IPS DF 4.7 (cell line): ENCODE measurements at regions not wholly inside any gene's neighbourhood (a gene's known extent, or its start where the extent isn't known, plus 50 kb on each side); places are given as distances from the start of the nearest gene placed in this dataset.
"Not testable (repeated sequence)": the region's sequence is repeated elsewhere in the genome, so short reads cannot be mapped to it uniquely, and the experiment has no call there.

Experiments
- DNase-seq: peaks from one replicate; pipeline ENCODE4 v3.0.0-alpha.2; 2013; ENCODE audit warnings: low spot score; ENCODE audit errors: extremely low read depth

GRCh38 chr7:34581698-34582097, 76.3 kb upstream of the NPSR1 start:
- not testable (repeated sequence) for DNase-seq

GRCh38 chr7:34584526-34584925, 73.5 kb upstream of the NPSR1 start:
- DNase-seq = no peak

GRCh38 chr7:34596887-34597286, 61.1 kb upstream of the NPSR1 start:
- no peak for DNase-seq

GRCh38 chr7:34603711-34604444, 54.1 kb upstream of the NPSR1 start:
- no peak for DNase-seq
